Keratinocyte (primary cell): ENCODE measurements at regions not wholly inside any gene's neighbourhood (a gene's known extent, or its start where the extent isn't known, plus 50 kb on each side); places are given as distances from the start of the nearest gene placed in this dataset.

Experiments
- DNase-seq: peaks from one replicate; pipeline ENCODE4 v3.0.0-alpha.2; 2011; ENCODE audit warnings: low read depth, missing footprints, low spot score
- FAIRE-seq: peaks from 2 replicates; lab custom pipeline; 2011; peaks lifted over from hg19 to GRCh38; lab: Jason Lieb, UNC
- H2AFZ ChIP-seq: 2 replicates; pipeline ENCODE4 v1.6.0; 2012; ENCODE audit warnings: low read length, control low read depth, inconsistent platforms; ENCODE audit not compliant: control insufficient read depth
- H3K27ac ChIP-seq: 2 replicates; pipeline ENCODE4 v1.5.1; 2011; ENCODE audit warnings: low read length; ENCODE audit not compliant: control insufficient read depth, insufficient read depth
- H3K27me3 ChIP-seq: 3 replicates; pipeline ENCODE4 v1.6.0; 2011; ENCODE audit warnings: low read length; ENCODE audit not compliant: control insufficient read depth, insufficient read depth; ENCODE audit errors: extremely low read depth
- H3K36me3 ChIP-seq, 2 experiments: 2 replicates in 1 of 2; 3 replicates in 1 of 2; pipeline ENCODE4 v1.5.1; 2011; ENCODE audit warnings: low read length in 2 of 2, mild to moderate bottlenecking in 1 of 2; ENCODE audit not compliant: control insufficient read depth in 2 of 2, insufficient read depth in 2 of 2; ENCODE audit errors: extremely low read depth in 1 of 2
- H3K4me1 ChIP-seq: 3 replicates; pipeline ENCODE4 v1.5.1; 2011; ENCODE audit warnings: low read length; ENCODE audit not compliant: control insufficient read depth, insufficient read depth; ENCODE audit errors: extremely low read depth
- H3K4me2 ChIP-seq: 3 replicates; pipeline ENCODE4 v1.6.0; 2011; ENCODE audit warnings: low read depth, low read length; ENCODE audit not compliant: control insufficient read depth, insufficient read depth; ENCODE audit errors: extremely low read depth
- H3K4me3 ChIP-seq, 3 experiments: fragments of 200-600 bp in 1 of 3; sonication (generic) in 1 of 3; 2 replicates in 2 of 3; 3 replicates in 1 of 3; pipeline ENCODE4 v1.5.1; 2011 to 2016; ENCODE audit warnings: low read length in 3 of 3, mild to moderate bottlenecking in 3 of 3, control low read depth in 2 of 3, inconsistent platforms in 1 of 3, low read depth in 1 of 3, mixed read lengths in 1 of 3, mixed run types in 1 of 3, moderate library complexity in 1 of 3; ENCODE audit not compliant: control insufficient read depth in 2 of 3, insufficient read depth in 2 of 3; ENCODE audit errors: extremely low read depth in 1 of 3
- H3K79me2 ChIP-seq: 2 replicates; pipeline ENCODE4 v1.6.0; 2012; ENCODE audit warnings: low read length; ENCODE audit not compliant: control insufficient read depth, insufficient read depth
- H3K9ac ChIP-seq: 3 replicates; pipeline ENCODE4 v1.6.0; 2011; ENCODE audit warnings: low read length; ENCODE audit not compliant: control insufficient read depth, insufficient read depth; ENCODE audit errors: extremely low read depth
- H3K9me1 ChIP-seq: 3 replicates; pipeline ENCODE4 v1.6.0; 2011; ENCODE audit warnings: low read length; ENCODE audit not compliant: control insufficient read depth, insufficient read depth; ENCODE audit errors: extremely low read depth
- H3K9me3 ChIP-seq: 2 replicates; pipeline ENCODE4 v1.5.1; 2012; ENCODE audit warnings: low read depth, low read length; ENCODE audit not compliant: control insufficient read depth
- H4K20me1 ChIP-seq: 3 replicates; pipeline ENCODE4 v1.6.0; 2011; ENCODE audit warnings: low read length; ENCODE audit not compliant: control insufficient read depth, insufficient read depth; ENCODE audit errors: extremely low read depth
- EZH2 ChIP-seq: IDR thresholded peaks from one replicate; pipeline ENCODE4 v1.6.1; 2012; ENCODE audit warnings: inconsistent platforms, mild to moderate bottlenecking, low read length, moderate library complexity
- dilution Hi-C: fragments of 300-500 bp; cut with MboI; formaldehyde crosslinking; loops from one replicate; pipeline ENCODE4 v1.7.0; 2020; ENCODE audit warnings: low sequenced_read_pairs; ENCODE audit not compliant: extremely low pct_ligation_motif_present
- TF ChIP-seq, protein P1 (sequence below), 3 experiments: IDR thresholded peaks in 1 of 3; conservative IDR thresholded peaks in 1 of 3; optimal IDR thresholded peaks in 1 of 3; 2 replicates in 2 of 3; 3 replicates in 1 of 3; pipeline versions ENCODE3 to v1.5.1; 2011; ENCODE audit warnings: low read length in 3 of 3, mild to moderate bottlenecking in 3 of 3, moderate library complexity in 2 of 3, control low read depth in 1 of 3, inconsistent platforms in 1 of 3; ENCODE audit not compliant: insufficient read depth in 2 of 3; ENCODE audit errors: extremely low read depth in 1 of 3

DNA sequence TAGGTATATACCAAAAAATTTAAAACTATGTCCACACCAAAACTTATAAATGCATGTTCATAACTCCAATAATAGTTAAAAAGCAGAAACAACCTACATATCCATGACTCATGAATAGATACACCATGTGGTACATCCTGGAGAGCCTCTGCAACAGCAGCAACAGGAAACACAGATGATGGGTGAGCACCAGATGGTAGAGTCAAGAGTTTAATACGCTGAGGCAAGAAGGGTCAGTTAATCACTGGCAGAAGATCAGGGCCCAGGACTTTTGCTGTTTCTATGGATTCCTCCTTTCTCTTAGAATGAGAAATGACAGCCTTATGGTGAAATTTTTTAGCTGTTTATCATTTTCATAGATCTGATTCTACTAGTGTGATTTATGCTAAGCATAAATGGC, 351.8 kb upstream of the ADAMTSL1 start:
- Histone ChIP-seq H3K4me3 (no peak overlapping the region), H3K9ac (no peak overlapping the region), H4K20me1 (no peaks in the 10 kb centered on the region), H3K4me1 (no peaks in the 10 kb centered on the region), H3K4me2 (no peak overlapping the region), H2AFZ (no peak overlapping the region), H3K79me2 (no peaks in the 10 kb centered on the region), H3K27ac (no peak overlapping the region), H3K36me3 (no peaks in the 10 kb centered on the region), H3K9me1 (no peaks in the 10 kb centered on the region), H3K27me3 (no peaks in the 10 kb centered on the region), H3K9me3 (no peaks in the 10 kb centered on the region)
- FAIRE-seq (no peak), DNase-seq (no peak)
- dilution Hi-C loops: no loop called here
- TF ChIP-seq, protein P1, sequence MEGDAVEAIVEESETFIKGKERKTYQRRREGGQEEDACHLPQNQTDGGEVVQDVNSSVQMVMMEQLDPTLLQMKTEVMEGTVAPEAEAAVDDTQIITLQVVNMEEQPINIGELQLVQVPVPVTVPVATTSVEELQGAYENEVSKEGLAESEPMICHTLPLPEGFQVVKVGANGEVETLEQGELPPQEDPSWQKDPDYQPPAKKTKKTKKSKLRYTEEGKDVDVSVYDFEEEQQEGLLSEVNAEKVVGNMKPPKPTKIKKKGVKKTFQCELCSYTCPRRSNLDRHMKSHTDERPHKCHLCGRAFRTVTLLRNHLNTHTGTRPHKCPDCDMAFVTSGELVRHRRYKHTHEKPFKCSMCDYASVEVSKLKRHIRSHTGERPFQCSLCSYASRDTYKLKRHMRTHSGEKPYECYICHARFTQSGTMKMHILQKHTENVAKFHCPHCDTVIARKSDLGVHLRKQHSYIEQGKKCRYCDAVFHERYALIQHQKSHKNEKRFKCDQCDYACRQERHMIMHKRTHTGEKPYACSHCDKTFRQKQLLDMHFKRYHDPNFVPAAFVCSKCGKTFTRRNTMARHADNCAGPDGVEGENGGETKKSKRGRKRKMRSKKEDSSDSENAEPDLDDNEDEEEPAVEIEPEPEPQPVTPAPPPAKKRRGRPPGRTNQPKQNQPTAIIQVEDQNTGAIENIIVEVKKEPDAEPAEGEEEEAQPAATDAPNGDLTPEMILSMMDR (optimal IDR thresholded peaks at IDR 0.05 in 1 of 3, IDR thresholded peaks at IDR 0.05 in 1 of 3, conservative IDR thresholded peaks at IDR 0.05 in 1 of 3; ENCODE audit: extremely low read depth in 1 of 3, insufficient read depth in 2 of 3, low read length in 3 of 3): no peak
- no peak for TF ChIP-seq EZH2

DNA sequence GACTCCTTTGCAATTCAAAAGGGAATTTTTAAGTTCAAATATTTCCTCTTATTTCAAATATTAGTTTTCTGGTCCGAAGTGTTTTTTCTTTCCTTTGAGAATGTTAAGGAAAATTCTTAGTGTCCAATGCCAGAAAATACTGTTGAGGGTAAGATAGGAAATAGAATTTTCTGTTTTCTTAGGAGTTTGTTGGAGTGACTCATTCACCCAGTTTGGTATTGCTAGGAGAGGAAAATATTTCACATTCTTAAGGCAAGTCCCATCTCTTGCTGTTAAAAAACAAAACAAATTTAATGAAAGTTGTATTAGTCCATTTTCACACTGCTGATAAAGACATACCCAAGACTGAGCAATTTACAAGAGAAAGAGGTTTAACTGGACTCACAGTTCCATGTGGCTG, 349.2 kb upstream of the ADAMTSL1 start:
- Histone ChIP-seq H3K9ac (no peak overlapping the region), H3K36me3 (no peaks in the 10 kb centered on the region), H3K9me1 (no peaks in the 10 kb centered on the region), H3K9me3 (no peaks in the 10 kb centered on the region), H3K27me3 (no peaks in the 10 kb centered on the region), H2AFZ (no peak overlapping the region), H3K4me3 (no peak overlapping the region), H3K4me1 (no peaks in the 10 kb centered on the region), H3K4me2 (no peak overlapping the region), H3K79me2 (no peaks in the 10 kb centered on the region), H3K27ac (no peak overlapping the region), H4K20me1 (no peaks in the 10 kb centered on the region)
- no peak for TF ChIP-seq EZH2
- TF ChIP-seq, protein P1 (optimal IDR thresholded peaks at IDR 0.05 in 1 of 3, IDR thresholded peaks at IDR 0.05 in 1 of 3, conservative IDR thresholded peaks at IDR 0.05 in 1 of 3; ENCODE audit: extremely low read depth in 1 of 3, insufficient read depth in 2 of 3, low read length in 3 of 3): no peak
- dilution Hi-C loops: no loop called here
- no peak for FAIRE-seq
- no peak for DNase-seq
